Hypothalamus (tissue), 51 donors: ENCODE measurements at regions not wholly inside any gene's neighbourhood (a gene's known extent, or its start where the extent isn't known, plus 50 kb on each side); places are given as distances from the start of the nearest gene placed in this dataset.

Source experiments
- DNase-seq, 51 donors: peaks; one replicate each; lab custom pipeline; 2025; lab: John Stamatoyannopoulos, UW

DNA sequence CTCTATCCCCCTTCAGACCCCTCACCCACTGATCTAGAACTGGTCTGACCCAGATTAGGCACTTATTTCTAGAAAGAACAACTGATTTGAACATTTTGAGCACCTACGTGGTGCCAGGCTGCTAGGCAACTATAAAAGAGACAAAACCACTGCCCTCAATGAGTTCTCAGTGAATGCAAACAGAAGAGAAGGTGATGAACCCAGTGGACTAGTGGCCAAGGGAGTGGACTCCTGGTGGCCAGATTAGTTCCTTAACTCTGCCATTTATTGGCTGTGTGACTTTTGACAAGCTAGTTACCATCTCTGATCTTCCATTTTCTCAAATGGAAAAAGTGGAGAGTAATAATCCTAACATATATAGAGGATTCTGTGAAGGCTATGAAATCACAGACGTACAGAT is 259.1 kb upstream of the SALL1 start:
- no peak for DNase-seq

- no peak for DNase-seq
Measured at GRCh38 chr16:51409001-51409675, 258.1 kb upstream of the SALL1 start.

DNA sequence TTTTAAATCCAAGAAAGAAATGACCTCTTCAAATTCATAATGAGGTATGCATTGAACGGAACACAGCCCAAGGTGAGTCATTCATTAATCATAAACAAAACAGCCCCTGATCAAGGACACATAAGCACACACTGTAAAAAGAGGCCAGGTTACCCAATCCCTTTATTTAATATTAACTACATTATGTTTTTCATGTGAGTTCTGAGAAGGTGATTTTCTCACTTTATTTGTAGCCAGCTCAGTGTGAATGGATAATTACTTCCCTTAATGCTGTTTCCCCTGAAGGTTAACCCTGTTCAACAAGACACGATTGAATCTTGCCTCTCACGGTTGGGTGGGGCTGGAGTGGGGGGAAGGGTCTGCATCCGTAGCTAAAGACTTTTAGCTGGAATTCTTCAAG is 257.3 kb upstream of the SALL1 start:
- DNase-seq = no peak

DNA sequence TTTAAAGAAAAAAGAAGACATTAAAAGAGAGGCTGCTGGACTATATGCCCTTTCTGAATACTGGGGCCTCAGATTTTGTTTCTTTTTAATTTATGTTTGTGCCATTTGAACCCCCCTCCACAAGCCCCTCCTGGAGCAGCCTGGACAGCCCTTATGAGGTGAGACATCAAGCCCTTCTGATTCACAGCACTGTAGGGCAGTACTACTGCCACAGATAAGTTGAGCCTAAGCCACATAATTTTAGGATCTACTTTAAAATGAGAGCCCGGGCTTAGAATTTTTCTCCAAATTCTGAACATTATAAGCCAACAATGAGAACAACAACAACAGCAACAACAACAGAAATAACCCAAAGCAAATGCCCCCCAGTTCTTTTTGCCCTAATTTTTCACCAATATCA is 256.9 kb upstream of the SALL1 start:
- no peak for DNase-seq

GRCh38 chr16:51407199-51407598 is 256.1 kb upstream of the SALL1 start:
- no peak for DNase-seq

DNA sequence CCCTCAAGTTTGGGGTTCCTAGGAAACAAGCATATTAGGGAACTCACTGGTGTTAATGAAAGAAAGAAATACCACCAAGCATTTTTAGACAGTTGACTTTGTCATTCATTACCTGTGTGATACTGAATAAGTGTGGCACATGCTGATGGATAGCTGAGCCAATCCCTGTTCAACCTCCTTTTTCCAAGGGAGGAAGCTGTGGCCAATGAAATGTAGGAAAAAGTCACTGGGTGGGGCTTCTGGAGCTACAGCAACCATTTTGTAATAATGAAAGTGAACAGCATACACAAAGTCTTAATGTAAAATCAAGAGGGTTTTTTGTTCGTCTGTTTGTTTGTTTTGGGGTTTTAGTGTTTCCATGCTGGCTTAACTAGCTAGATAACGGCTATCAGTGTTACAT is 254.3 kb upstream of the SALL1 start:
- DNase-seq = no peak

- DNase-seq = no peak
Measured at GRCh38 chr16:51404386-51404785, 253.3 kb upstream of the SALL1 start.

DNA sequence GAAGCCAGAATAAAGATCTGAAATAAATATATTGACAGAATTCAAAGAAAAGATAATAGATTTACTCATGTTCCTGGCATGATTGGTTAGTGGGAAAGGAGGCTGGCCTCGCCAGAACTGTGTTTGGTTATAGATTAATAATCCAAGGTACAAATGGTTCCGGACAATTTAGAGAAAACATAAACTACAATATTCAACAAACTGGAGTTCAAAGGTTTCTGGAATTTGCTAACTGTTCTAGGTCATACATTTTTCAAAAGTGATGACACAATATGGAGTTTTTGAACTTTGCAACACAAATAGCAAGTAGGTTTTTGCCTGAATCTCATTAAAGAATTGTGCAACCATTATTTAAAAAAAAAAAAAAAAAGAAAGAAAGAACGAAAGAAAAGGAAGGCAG is 251.7 kb upstream of the SALL1 start:
- DNase-seq = no peak

DNA sequence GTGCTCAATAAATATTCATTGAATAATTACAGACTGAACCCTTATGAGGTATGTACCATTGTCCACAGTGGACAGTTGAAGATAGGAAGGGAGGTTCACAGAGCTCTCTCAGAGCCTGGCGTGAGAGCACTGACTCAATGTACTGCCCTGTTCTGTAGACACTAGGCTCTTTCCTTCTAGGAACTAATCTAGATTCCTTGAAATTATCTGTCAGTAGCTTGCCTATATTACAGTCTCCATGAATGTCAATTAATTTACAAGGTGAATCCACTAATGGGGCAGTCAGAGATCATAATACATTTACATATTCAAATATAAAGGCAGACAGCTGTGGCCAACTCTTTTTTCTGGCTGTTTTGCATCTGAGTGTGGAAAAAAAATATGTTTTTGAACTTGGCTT is 251.2 kb upstream of the SALL1 start:
- DNase-seq = no peak

DNA sequence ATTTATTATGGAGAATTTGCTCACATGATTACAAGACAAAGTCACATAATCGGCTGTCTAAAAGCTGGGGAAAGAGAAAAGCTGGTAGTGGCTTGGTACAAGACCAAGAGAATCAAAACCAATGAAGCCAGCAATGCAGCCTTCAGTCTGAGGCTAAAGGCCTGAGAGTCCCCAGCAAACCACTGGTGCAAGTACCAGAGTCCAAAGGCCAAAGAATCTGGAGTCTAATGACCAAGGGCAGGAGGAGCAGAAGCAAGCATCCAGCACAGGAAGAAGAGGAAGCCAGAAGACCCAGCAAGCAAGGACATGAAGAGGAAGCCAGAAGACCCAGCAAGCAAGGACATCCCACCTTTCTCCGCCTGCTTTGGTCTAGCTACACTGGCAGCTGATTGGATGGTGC is 250.6 kb upstream of the SALL1 start:
- DNase-seq = no peak

DNA sequence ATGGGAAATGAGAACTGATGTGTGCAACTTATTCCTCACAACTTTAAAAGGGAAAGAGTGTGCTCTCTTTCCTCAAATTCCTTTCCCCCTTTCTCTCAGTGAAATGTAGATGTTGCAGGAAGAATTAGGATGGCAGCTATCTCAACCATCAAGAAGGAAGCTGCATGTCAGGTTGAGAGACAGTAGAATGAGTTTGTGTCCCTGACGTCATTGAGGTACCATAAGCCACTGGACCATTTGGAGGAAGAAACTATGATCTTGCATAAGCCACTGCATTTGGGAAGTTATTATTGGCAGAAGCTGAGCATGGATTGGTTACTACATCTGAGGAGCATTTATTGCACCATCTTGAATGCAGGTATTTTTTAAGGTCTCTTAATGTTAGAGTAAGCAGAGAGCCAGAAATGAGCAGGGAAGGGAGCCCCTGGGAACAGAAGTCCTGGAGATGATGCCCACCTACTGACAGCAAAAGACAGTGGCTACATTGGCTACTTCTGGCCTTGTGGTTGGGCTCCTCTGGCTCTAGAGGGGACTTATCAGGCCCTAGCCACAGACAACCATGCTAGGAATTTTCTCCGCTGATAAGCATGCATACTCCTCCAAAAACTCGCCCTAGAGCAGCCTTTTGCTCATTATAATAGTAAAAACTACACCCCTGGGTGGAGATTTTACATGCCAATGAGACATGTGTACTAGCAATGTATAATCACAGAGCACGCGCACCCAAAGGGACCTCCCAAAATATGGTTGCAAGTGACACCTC is 249.0 kb upstream of the SALL1 start:
- no peak for DNase-seq

DNA sequence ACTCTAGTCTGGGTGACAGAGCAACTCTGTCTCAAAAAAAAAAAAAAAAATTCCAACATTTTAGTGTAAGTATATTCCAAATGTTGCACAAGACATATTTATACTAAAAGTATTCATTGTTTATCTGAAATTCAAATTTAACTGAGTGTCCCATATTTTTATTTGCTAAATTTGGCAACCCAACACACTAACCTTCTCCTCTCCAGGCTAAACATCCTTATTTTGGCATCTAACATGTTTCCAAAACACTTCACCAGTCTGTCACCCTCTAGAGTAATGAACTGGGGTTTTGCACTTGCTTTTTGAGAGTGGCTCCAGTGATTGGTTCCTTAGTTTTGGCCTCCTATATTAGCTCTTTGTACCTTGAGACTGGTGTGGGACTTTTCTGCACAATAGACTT is 243.4 kb upstream of the SALL1 start:
- no peak for DNase-seq

DNA sequence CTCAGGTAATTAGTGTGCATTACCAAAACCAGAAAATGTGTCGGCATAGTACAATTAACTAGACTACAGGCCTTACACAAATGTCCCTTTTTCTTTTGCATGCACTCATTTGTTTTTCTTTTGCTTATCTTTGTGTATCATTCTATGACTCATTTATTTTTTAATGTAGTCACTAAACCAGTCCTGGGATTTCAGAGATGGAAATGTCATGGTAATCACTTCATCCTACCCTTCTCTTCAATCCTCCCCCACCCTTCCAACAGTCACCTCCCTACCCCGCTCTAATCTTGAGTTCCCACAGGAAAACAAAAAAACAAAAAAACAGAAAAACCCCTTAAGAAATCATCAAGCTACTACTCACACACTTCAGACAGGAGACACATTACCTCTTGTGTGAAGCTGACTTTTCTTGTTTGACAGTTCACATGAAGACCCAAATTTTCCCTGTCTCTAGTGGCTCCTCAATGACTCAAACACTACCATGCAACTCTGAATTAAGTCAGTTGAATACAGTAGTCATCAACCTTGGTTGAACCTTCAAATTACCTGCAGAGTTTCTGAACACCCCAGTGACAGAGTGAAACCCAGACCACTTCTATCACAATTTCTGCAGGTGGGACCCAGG is 242.4 kb upstream of the SALL1 start:
- DNase-seq = no peak

GRCh38 chr16:51392521-51393187 is 241.6 kb upstream of the SALL1 start:
- no peak for DNase-seq

- DNase-seq = no peak
Measured at GRCh38 chr16:51391798-51392511, 240.9 kb upstream of the SALL1 start.

DNA sequence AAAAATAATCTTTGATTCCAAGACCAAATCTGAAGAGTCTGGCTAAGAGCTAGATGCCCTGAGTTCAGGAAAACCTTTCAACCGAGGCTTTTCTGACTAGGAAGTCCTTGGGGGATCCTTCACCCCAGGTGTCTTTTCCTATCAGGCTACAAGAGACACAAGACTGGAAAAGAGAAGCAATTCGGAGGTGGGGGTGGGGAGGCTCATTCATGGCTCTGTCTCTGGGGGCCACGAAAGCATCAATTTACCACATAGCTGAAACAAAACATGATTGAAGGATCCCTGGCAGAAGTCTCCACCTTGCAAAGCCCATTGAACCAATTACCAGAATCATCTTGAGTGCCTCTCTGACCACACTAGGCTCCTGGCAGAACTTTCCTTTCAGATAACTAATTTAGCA is 239.8 kb upstream of the SALL1 start:
- no peak for DNase-seq

- DNase-seq = no peak
Measured at GRCh38 chr16:51389881-51390280, 238.8 kb upstream of the SALL1 start.

DNA sequence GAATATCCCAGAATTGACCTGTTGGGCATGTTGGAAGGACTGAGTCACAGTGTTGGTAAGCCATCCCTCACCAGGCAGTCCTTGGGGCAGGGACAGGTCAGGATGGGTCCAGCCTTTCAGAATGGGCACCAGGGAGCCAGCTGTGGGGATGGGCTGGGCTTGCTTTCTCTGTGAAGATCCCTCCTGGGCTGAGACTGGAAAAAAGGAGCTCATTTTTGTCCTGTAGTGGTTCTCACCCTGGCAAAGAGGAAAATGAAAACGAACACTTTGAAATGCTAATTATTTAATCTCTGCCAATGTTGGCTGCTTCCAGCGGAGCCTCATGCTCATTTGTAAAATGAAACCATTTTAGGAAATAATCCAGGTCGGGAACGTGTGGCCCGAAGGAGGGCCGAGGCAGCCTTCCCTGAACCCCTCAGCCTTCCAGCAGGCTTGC is 237.5 kb upstream of the SALL1 start:
- peak in 10 of 51 donors; percentile 2 to 46 (median 18) for DNase-seq

DNA sequence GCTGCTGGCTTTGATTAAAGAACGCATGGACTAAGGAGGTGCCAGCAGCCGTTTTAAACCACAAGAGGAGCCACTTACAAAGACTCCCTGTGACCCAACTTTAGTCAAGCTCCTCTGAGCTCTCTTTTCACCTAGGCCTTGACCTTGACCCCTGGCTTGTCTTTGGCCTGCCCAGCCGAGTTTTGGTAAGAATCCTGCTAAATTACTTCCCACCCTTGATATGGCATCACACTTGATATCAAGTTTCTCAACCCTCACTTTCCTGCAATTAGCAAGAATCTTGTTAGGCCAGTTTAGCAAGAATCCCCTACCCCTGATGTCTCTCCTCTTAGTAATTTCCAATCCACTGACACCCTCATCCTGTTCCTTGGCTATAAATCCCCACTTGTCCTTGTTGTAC is 232.8 kb upstream of the SALL1 start:
- DNase-seq = no peak

DNA sequence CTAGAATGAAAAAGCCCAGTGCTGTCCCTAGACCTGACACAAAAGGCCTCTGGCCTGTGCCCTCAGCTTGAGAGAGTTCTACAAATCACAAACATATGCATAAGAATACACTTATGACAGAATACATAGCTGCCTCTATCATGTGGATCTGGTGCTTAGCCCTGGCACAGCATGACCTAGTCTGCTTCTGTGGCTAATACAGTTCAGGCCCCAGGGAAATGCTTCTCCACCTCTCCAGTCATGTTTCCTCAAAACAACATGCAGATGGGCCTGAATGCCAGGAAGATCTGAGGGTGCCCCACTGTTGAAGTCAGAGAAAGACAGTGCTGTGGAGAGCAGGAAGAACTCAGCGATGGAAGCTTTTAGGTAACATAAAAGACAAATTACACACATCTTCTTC is 231.9 kb upstream of the SALL1 start:
- no peak for DNase-seq

- DNase-seq = no peak
Measured at GRCh38 chr16:51382211-51382610, 231.1 kb upstream of the SALL1 start.
